Mammary epithelial cell (primary cell): ENCODE measurements at regions not wholly inside any gene's neighbourhood (a gene's known extent, or its start where the extent isn't known, plus 50 kb on each side); places are given as distances from the start of the nearest gene placed in this dataset.

Experiments used
- EZH2 ChIP-seq: IDR thresholded peaks from 2 replicates; pipeline ENCODE4 v1.6.1; 2012; ENCODE audit warnings: low read length, inconsistent platforms, borderline replicate concordance
- TF ChIP-seq, protein P1 (sequence below), 2 donors: IDR thresholded peaks in 1 of 2; conservative IDR thresholded peaks in 1 of 2; 2 replicates each; pipeline ENCODE4 v1.5.1; 2011 to 2012; ENCODE audit warnings: inconsistent platforms in 2 of 2, low read length in 2 of 2, mild to moderate bottlenecking in 2 of 2, control low read depth in 1 of 2, low read depth in 1 of 2; ENCODE audit not compliant: insufficient read depth in 1 of 2; ENCODE audit errors: extremely low read depth in 1 of 2

DNA sequence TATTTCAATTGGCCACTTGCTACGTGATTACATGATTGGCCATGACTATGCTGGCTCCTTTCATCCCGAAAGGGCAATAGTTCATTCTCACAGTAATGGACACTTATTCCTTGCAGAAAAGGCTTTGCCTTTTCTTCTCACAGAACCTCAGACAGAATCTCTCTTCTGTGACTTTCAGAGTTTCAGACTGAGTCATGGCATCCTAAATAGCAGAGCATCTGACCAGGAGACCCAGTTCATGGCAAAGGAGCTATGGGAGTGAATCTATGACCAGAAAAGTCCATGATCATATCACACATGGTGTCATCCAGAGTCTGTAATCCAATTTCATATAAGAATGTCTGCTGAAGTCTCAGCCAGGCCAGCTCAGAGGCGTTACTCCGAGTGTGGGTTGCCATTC lies 263.3 kb upstream of the CLNK start:
- TF ChIP-seq, protein P1, sequence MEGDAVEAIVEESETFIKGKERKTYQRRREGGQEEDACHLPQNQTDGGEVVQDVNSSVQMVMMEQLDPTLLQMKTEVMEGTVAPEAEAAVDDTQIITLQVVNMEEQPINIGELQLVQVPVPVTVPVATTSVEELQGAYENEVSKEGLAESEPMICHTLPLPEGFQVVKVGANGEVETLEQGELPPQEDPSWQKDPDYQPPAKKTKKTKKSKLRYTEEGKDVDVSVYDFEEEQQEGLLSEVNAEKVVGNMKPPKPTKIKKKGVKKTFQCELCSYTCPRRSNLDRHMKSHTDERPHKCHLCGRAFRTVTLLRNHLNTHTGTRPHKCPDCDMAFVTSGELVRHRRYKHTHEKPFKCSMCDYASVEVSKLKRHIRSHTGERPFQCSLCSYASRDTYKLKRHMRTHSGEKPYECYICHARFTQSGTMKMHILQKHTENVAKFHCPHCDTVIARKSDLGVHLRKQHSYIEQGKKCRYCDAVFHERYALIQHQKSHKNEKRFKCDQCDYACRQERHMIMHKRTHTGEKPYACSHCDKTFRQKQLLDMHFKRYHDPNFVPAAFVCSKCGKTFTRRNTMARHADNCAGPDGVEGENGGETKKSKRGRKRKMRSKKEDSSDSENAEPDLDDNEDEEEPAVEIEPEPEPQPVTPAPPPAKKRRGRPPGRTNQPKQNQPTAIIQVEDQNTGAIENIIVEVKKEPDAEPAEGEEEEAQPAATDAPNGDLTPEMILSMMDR (conservative IDR thresholded peaks at IDR 0.05 in 1 of 2, IDR thresholded peaks at IDR 0.05 in 1 of 2; ENCODE audit: extremely low read depth in 1 of 2, insufficient read depth in 1 of 2, low read depth in 1 of 2, low read length in 2 of 2), result no peak
- TF ChIP-seq EZH2, result no peak
